Colonic mucosa (tissue), 4 donors: ENCODE measurements at regions not wholly inside any gene's neighbourhood (a gene's known extent, or its start where the extent isn't known, plus 50 kb on each side); places are given as distances from the start of the nearest gene placed in this dataset.

Experiments
- DNase-seq: peaks from one replicate; pipeline ENCODE4 v3.0.0-alpha.2; 2020
- H3K27ac ChIP-seq: fragments of 200-600 bp; one replicate; pipeline ENCODE4 v1.8.0; 2021
- H3K27me3 ChIP-seq: fragments of 200-600 bp; one replicate; pipeline ENCODE4 v1.8.0; 2021
- H3K36me3 ChIP-seq: fragments of 200-600 bp; one replicate; pipeline ENCODE4 v1.8.0; 2021
- H3K4me1 ChIP-seq: fragments of 200-600 bp; one replicate; pipeline ENCODE4 v1.8.0; 2021; ENCODE audit warnings: mild to moderate bottlenecking
- H3K4me3 ChIP-seq: fragments of 200-600 bp; one replicate; pipeline ENCODE4 v1.8.0; 2021
- H3K9ac ChIP-seq, 2 donors: one replicate each; pipeline ENCODE4 v1.7.0; 2013; ENCODE audit warnings: control low read depth in 2 of 2, low read depth in 2 of 2, low read length in 2 of 2
- H3K9me3 ChIP-seq: fragments of 200-600 bp; one replicate; pipeline ENCODE4 v1.8.0; 2021
- intact Hi-C: fragments of 100-400 bp; cut with DNase I; formaldehyde crosslinking; loops from one replicate; pipeline ENCODE4 v1.14.1; 2022
- TF ChIP-seq, protein P1 (sequence below): fragments of 200-600 bp; IDR thresholded peaks from one replicate; pipeline ENCODE4 v1.8.0; 2022; ENCODE audit warnings: antibody characterized with exemption, mild to moderate bottlenecking
- donor health status: healthy.
- donor health status: DM: no; HTN: no; CAD: no.
- donor health status: DM: no; HTN: no; CAD: no.

DNA sequence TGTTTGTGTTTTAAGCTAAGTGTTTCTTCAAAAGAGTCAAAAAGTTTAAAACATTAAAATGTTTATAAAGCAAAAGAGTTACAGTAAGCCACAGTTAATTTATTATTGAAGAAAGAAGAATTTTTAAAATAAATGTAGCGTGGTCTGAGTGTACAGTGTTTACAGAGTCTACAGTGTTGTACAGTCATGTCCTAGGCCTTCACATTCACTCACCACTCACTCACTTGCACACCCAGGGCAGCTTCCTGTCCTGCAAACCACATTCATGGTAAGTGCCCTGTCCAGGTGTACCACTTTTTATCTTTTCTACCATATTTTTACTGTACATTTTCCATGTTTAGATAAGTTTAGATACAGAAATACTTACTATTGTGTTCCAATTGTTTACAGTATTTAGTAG, 239.7 kb upstream of the AGA start:
- H3K4me3 ChIP-seq: no peak overlapping the region
- TF ChIP-seq, protein P1, sequence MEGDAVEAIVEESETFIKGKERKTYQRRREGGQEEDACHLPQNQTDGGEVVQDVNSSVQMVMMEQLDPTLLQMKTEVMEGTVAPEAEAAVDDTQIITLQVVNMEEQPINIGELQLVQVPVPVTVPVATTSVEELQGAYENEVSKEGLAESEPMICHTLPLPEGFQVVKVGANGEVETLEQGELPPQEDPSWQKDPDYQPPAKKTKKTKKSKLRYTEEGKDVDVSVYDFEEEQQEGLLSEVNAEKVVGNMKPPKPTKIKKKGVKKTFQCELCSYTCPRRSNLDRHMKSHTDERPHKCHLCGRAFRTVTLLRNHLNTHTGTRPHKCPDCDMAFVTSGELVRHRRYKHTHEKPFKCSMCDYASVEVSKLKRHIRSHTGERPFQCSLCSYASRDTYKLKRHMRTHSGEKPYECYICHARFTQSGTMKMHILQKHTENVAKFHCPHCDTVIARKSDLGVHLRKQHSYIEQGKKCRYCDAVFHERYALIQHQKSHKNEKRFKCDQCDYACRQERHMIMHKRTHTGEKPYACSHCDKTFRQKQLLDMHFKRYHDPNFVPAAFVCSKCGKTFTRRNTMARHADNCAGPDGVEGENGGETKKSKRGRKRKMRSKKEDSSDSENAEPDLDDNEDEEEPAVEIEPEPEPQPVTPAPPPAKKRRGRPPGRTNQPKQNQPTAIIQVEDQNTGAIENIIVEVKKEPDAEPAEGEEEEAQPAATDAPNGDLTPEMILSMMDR: no peak
- H3K27ac ChIP-seq: no peak overlapping the region
- intact Hi-C loops: no loop called here
- DNase-seq: no peak
- no peaks in the 10 kb centered on the region for H3K36me3 ChIP-seq
- no peaks in the 10 kb centered on the region for H3K27me3 ChIP-seq
- no peaks in the 10 kb centered on the region for H3K9me3 ChIP-seq
- no peak overlapping the region for H3K9ac ChIP-seq
- H3K4me1 ChIP-seq: no peaks in the 10 kb centered on the region

DNA sequence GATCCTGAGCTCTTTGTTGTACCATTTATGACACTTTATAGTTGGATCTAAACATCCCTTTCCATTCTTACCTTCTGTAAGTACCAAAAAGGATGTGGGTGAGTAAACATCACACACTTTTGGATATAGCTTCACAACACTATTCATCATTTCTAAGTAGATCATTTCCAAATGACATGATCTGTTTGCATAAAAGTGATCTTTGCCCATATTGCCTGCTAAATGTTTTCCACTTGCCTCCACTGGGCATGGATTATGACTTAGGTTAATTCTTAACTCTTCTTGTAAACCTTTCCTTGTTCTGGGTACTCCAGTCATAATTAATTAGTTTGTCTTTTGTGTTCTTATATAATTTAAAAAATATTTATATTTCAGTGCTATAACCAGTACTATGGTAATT, 244.9 kb upstream of the AGA start:
- H3K27me3 ChIP-seq: no peaks in the 10 kb centered on the region
- TF ChIP-seq, protein P1: no peak
- H3K36me3 ChIP-seq: no peaks in the 10 kb centered on the region
- no peak overlapping the region for H3K4me3 ChIP-seq
- no peak overlapping the region for H3K27ac ChIP-seq
- no peak for DNase-seq
- intact Hi-C loops: no loop called here
- no peaks in the 10 kb centered on the region for H3K4me1 ChIP-seq
- H3K9me3 ChIP-seq: no peaks in the 10 kb centered on the region
- H3K9ac ChIP-seq: no peak overlapping the region

DNA sequence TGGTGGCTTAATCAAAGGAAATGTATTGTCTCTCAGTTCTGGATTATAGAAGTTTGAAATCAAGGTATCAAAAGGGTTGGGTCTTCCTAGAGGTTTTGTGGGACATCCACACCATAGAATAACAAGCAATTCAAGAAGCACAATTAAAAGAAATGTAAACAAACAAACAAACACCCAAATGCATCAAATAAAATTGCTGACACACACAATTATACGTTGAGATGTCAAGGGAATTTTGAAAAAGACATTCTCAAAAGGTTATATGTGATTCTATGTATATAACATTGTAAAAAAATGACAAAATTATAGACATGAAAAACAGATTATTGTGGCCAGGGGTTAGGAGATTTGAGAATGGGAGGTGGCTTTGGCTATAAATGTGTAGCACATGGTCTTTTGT, 250.7 kb upstream of the AGA start:
- H3K27ac ChIP-seq: no peak overlapping the region
- no peaks in the 10 kb centered on the region for H3K27me3 ChIP-seq
- no peak for DNase-seq
- H3K4me3 ChIP-seq: no peak overlapping the region
- no peak overlapping the region for H3K9ac ChIP-seq
- H3K9me3 ChIP-seq: no peaks in the 10 kb centered on the region
- intact Hi-C loops: no loop called here
- H3K36me3 ChIP-seq: no peaks in the 10 kb centered on the region
- TF ChIP-seq, protein P1: no peak
- H3K4me1 ChIP-seq: no peaks in the 10 kb centered on the region

DNA sequence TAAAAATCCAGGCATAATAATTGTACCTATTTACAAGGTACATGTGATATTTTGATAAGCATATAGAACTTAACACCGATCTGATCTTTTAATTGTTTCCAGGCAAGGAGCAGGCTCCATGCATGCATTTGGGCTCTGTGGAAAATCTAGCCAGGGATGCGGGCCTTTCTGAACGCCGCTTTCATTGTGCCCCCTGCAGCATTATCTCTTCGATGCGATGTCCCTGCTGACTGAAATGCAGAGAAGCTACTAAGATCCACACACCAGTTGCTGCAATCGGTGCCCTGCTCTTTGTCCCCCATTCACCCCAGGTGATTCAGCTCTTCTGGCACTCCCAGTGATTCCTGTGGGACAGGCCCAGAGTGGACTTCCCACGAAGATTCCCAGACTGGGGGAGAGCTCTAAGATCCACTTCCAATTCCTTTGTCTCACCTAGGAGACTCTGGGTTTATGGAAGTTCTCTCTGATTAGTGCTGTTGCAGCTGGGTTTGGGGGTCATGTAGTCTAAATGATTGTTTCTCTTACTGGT, 254.3 kb upstream of the AGA start:
- Histone ChIP-seq H3K27ac (no peak overlapping the region), H3K27me3 (no peaks in the 10 kb centered on the region), H3K4me3 (no peak overlapping the region), H3K36me3 (no peaks in the 10 kb centered on the region), H3K9me3 (no peaks in the 10 kb centered on the region), H3K4me1 (no peaks in the 10 kb centered on the region), H3K9ac (no peak overlapping the region)
- no peak for DNase-seq
- TF ChIP-seq, protein P1: no peak
- intact Hi-C loops: no loop called here

DNA sequence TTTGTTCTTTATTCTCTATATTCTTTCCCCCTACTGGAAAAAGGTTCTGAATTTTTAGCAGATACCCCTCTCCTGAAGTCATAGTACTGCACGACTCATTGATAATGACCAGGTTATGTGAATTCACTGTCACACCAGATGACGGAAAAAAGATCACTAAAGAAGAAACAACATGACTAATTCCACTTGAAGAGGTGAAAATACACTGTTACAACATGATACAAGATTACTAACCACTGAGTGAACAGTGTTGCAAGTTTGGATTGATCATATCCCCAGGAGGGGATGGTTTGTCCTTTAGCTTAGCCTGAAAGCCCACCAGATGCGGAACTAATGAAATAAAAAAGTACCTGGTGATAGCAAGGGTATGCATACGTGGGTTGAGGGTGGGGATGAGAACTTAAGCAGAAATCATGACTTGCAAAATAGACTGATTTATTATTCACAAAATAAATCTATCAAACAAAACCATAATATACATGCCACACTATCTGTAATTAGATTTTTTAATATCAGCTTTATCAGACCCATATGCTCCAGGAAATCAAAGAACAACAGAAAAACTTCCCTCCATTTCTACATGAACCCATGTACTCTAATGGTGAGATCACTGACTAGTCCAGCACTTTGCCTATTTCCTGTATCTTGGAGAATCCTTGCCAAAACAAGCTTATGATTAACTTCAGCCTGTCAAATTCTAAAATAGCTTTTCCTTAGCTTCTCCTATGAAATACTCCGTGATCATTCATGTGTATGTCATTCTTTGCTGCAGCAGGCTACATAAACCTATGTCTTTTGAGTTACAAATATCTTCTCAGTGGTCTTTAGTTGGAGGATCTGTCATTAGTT, 257.4 kb upstream of the AGA start:
- intact Hi-C loops: no loop called here
- TF ChIP-seq, protein P1: no peak
- no peak for DNase-seq

More for the DNA sequence above, 257.4 kb upstream of the AGA start:
- no peaks in the 10 kb centered on the region for H3K27me3 ChIP-seq
- no peak overlapping the region for H3K4me3 ChIP-seq
- H3K4me1 ChIP-seq: no peaks in the 10 kb centered on the region
- H3K36me3 ChIP-seq: no peaks in the 10 kb centered on the region
- no peak overlapping the region for H3K27ac ChIP-seq
- no peaks in the 10 kb centered on the region for H3K9me3 ChIP-seq
- H3K9ac ChIP-seq: no peak overlapping the region
